ENCODE measurements at regions not wholly inside any gene's neighbourhood (a gene's known extent, or its start where the extent isn't known, plus 50 kb on each side); places are given as distances from the start of the nearest gene placed in this dataset.
"Not testable (repeated sequence)": the region's sequence is repeated elsewhere in the genome, so short reads cannot be mapped to it uniquely, and the experiment has no call there.

GRCh38 chr21:13409184-13409583, 200.4 kb upstream of the POTED start:
- TF ChIP-seq CTCF (IDR thresholded peaks at IDR 0.05); USF2 (IDR thresholded peaks at IDR 0.05); EP300 (IDR thresholded peaks at IDR 0.05); POLR2A (IDR thresholded peaks at IDR 0.05; ENCODE audit: low read length); MAX (IDR thresholded peaks at IDR 0.05); RFX5 (IDR thresholded peaks at IDR 0.05); ZSCAN20 (CRISPR knock-in tag; IDR thresholded peaks at IDR 0.05); CBX8 (IDR thresholded peaks at IDR 0.05); REST (IDR thresholded peaks at IDR 0.05); MAZ (IDR thresholded peaks at IDR 0.05; ENCODE audit: borderline replicate concordance, low read depth, low read length); BHLHE40 (IDR thresholded peaks at IDR 0.05; ENCODE audit: low read depth, low read length); HOXB5 (CRISPR knock-in tag; IDR thresholded peaks at IDR 0.05); RNF2 (IDR thresholded peaks at IDR 0.05; ENCODE audit: borderline replicate concordance, low read depth); MYC (IDR thresholded peaks at IDR 0.05; ENCODE audit: borderline replicate concordance, low read length): not testable (repeated sequence)

Measured in A549 (cell line).